ENCODE measurements at regions not wholly inside any gene's neighbourhood (a gene's known extent, or its start where the extent isn't known, plus 50 kb on each side); places are given as distances from the start of the nearest gene placed in this dataset.

DNA sequence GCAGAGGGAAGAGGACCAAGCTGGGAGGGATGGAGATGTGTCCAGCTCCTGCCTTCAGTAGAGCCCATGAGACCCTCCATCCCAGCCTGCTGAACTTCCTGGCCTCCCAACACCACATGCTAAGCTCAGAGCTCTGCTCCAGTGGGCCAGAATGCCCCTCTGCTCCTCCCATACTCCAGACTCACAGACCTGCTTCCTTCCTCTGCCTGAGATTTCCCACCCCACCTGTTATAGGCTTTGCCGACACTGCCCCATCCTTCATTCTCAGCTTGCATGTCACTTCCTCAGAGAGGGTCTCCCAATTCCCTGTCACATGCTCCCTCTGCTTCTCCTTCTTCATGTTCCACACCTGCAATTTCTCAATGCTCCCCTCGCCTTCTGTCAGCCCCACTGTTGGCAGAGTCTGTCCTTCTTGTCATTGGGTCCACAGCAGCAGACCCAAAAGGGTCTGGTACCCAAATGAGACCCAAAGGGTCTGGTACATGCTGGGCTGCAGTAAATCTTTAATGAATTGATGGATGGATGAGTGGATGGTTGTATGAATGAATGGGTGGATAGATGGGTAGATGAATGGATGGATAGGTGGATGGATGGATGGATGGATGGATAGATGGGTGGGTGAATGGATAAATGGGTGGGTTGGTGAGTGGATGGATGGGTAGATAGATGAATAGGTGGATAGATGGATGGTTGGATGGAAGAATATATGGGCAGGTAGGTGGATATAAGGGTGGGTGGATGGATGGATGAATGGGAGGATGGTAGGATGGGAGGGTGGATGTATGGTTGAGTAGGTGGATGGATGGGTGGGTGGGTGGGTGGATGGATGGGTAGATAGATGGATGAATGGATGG lies 105.3 kb upstream of the FGF3 start (continued):
- TF ChIP-seq SMARCC2 (IDR thresholded peaks at IDR 0.05): no peak
- TF ChIP-seq, protein P1, sequence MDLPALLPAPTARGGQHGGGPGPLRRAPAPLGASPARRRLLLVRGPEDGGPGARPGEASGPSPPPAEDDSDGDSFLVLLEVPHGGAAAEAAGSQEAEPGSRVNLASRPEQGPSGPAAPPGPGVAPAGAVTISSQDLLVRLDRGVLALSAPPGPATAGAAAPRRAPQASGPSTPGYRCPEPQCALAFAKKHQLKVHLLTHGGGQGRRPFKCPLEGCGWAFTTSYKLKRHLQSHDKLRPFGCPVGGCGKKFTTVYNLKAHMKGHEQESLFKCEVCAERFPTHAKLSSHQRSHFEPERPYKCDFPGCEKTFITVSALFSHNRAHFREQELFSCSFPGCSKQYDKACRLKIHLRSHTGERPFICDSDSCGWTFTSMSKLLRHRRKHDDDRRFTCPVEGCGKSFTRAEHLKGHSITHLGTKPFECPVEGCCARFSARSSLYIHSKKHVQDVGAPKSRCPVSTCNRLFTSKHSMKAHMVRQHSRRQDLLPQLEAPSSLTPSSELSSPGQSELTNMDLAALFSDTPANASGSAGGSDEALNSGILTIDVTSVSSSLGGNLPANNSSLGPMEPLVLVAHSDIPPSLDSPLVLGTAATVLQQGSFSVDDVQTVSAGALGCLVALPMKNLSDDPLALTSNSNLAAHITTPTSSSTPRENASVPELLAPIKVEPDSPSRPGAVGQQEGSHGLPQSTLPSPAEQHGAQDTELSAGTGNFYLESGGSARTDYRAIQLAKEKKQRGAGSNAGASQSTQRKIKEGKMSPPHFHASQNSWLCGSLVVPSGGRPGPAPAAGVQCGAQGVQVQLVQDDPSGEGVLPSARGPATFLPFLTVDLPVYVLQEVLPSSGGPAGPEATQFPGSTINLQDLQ (CRISPR knock-in tag; IDR thresholded peaks at IDR 0.05): no peak
- no peak for TF ChIP-seq U2AF2 (IDR thresholded peaks at IDR 0.05; ENCODE audit: low read depth, low read length)
- TF ChIP-seq CENPX (CRISPR knock-in tag; IDR thresholded peaks at IDR 0.05): no peak
- TF ChIP-seq, protein P2, sequence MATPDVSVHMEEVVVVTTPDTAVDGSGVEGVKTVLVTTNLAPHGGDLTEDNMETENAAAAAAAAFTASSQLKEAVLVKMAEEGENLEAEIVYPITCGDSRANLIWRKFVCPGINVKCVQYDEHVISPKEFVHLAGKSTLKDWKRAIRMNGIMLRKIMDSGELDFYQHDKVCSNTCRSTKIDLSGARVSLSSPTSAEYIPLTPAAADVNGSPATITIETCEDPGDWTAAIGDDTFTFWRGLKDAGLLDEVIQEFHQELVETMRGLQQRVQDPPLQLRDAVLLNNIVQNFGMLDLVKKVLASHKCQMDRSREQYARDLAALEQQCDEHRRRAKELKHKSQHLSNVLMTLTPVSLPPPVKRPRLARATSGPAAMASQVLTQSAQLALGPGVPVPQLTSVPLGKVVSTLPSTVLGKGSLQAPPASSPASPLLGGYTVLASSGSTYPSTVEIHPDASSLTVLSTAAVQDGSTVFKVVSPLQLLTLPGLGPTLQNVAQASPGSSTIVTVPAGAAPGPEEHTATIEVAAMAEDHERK (CRISPR knock-in tag; IDR thresholded peaks at IDR 0.05; ENCODE audit: low read depth): no peak
- no peak for TF ChIP-seq FOSL2 (CRISPR knock-in tag; IDR thresholded peaks at IDR 0.05)
- no peak for TF ChIP-seq CBX5 (CRISPR knock-in tag; IDR thresholded peaks at IDR 0.05; ENCODE audit: borderline replicate concordance)
- no peak for TF ChIP-seq ZBTB42 (CRISPR knock-in tag; IDR thresholded peaks at IDR 0.05)
- TF ChIP-seq CAMTA2 (CRISPR knock-in tag; IDR thresholded peaks at IDR 0.05; ENCODE audit: borderline replicate concordance): no peak

All from HepG2 (cell line).